SIG-M5 treated with dmso at 0.1 percent for 504 hours (cell line): ENCODE measurements at regions not wholly inside any gene's neighbourhood (a gene's known extent, or its start where the extent isn't known, plus 50 kb on each side); places are given as distances from the start of the nearest gene placed in this dataset.

Experiments
- DNase-seq: peaks from one replicate; lab custom pipeline; 2025; ENCODE audit not compliant: unreplicated experiment; lab: John Stamatoyannopoulos, UW

GRCh38 chr2:16851126-16851525 is 185.5 kb upstream of the CYRIA start:
- DNase-seq = no peak

GRCh38 chr2:16840496-16841172 is 175.0 kb upstream of the CYRIA start:
- no peak for DNase-seq

GRCh38 chr2:16832910-16833309 is 167.3 kb upstream of the CYRIA start:
- peak; percentile 17 for DNase-seq

- no peak for DNase-seq
Observed at GRCh38 chr2:16828828-16829160, 163.2 kb upstream of the CYRIA start.

GRCh38 chr2:16828044-16828827 is 162.6 kb upstream of the CYRIA start:
- no peak for DNase-seq

GRCh38 chr2:16824472-16824871 is 158.8 kb upstream of the CYRIA start:
- no peak for DNase-seq

GRCh38 chr2:16821692-16822091 is 156.1 kb upstream of the CYRIA start:
- DNase-seq = no peak

GRCh38 chr2:16818203-16818556 is 152.5 kb upstream of the CYRIA start:
- no peak for DNase-seq

- DNase-seq = peak; percentile 24
Observed at GRCh38 chr2:16817305-16818202, 151.9 kb upstream of the CYRIA start.

DNA sequence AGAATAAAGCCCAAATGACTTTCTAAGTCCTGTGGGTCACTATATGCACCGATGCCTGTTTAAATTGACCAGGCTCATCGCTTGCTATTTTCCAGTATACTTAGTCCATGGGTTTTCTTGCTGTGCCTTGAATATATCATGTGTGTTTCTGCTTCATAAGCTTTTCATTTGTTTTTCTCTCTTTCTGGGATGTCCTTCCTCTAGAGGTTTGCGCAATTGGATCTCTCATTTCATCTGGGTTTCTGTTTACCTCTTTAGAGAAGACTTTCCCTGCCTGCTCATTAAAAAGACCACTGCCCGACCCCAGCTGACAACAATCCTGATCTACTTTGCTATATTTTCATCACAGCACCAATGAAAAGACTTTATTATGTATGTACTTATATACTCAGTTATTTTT is 150.9 kb upstream of the CYRIA start:
- no peak for DNase-seq

DNA sequence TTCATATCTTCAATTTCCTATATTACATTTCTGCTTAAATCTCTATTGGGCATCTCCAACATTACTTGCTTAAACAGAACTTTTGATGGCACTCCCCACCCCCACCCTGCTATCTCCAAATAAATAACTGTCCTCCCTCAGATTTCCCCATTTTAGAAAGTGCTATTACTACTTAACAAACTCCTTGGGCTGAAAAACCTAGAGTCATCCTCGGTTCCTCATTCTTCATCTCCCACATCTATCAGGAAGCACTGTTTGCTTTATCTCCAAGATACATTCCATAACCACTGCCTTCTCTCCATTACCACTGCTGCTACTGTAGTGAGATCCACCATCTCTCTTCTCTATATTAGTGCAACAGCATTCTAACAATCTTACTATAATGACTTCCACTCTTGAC is 150.4 kb upstream of the CYRIA start:
- no peak for DNase-seq

DNA sequence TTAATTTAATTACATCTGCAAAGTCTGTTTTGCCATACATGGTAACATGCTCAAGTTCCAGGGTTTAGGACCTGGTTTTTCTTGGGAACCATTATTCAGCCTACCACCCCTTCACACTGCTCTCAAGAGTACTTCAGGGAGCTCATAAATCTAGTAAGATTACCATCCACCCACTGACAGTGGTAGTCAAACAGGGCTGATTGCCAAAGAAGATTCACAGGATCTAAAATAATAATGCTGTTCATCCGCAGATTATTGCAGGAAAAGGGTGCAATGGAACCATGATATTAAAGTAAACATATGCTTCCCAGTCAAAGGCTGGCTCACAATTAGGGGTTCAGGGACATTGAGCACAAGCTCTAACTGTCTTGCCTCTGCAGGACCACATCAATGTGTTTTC is 148.0 kb upstream of the CYRIA start:
- no peak for DNase-seq

DNA sequence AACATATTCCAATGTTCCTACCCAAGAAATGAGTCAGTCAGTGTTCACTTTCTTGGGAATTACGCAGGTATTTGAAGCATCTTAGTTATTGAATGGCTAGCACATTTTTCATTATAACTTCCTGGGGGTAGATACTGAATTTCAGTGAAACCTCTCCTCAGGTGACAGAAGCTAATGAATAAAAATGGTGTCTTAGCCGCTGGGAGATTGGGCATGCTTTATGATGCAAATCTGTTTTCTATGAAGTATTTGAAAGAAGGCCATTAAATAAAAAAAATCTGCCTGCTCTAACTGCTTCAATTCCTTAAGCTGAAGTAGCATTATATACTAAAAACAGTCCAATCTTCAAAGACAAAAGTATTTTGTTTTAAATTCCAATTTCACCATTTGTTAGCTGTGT is 132.8 kb upstream of the CYRIA start:
- no peak for DNase-seq

DNA sequence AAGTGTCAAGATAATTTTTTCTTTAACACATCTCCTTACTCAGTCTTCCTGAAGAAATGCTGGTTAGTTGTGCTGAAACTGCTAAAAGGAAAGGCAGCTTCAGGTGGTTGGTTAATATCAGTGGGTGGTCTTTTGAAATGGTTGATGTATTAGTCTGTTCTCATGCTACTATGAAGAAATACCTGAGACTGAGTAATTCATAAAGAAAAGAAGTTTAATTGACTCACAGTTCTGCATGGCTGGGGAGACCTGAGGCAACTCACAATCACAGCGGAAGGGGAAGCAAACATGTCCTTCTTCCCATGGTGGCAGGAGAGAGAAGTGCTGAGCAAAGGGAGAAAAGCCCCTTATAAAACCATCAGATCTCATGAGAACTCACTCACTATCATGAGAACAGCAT is 125.9 kb upstream of the CYRIA start:
- DNase-seq = no peak

GRCh38 chr2:16785149-16785548 is 119.5 kb upstream of the CYRIA start:
- DNase-seq = no peak

GRCh38 chr2:16784652-16785051 is 119.0 kb upstream of the CYRIA start:
- DNase-seq = no peak

DNA sequence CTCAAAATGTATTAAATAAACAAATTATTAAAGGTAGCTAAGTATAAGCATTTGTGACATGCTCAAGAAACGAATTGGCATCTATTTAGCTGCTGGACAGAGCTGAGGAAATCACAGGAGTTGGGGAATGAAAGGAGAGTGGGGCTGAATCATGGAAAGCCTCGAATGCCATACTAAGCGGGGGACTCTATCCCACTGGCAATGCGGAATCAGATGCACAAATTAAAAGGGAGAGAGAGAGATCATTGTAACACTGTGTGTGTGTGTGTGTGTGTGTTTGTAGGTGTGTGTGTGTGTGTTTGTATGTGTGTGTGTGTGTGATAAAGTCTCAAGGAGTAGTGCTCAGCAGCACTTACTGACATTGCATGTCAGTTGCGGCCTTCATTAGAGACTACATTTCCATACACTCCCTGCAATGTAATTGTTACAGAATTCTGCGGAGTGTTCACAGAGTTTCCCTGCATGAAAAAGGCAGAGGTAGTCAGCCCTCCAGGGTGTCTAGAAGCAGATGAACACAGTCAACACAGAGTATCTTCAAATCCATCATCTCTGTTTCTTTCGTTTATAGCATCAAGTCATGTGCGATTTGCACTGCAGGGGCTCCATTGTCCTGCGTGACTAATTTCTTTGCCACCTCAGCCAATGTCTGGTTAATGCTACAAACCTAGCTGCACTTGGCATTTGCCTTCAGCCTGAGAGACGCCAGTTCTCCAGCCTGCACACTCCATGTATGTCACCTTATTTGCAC is 111.7 kb upstream of the CYRIA start:
- DNase-seq = no peak

DNA sequence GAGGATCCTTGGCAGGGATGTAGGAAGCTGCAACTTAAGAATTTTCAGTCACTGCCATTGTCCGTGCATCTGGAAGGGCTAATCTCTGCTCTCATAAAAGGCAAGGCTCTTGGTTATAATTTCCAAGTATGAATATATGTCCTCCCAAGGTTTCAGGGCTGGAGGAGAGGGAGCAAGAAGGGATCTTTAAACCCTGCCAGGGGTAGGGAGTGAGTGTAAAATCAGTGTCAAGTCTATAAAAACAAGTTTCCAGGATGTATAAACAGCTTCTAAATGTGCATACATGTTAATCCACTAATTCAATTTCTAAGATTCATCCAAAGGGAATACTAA is 110.2 kb upstream of the CYRIA start:
- DNase-seq = no peak

DNA sequence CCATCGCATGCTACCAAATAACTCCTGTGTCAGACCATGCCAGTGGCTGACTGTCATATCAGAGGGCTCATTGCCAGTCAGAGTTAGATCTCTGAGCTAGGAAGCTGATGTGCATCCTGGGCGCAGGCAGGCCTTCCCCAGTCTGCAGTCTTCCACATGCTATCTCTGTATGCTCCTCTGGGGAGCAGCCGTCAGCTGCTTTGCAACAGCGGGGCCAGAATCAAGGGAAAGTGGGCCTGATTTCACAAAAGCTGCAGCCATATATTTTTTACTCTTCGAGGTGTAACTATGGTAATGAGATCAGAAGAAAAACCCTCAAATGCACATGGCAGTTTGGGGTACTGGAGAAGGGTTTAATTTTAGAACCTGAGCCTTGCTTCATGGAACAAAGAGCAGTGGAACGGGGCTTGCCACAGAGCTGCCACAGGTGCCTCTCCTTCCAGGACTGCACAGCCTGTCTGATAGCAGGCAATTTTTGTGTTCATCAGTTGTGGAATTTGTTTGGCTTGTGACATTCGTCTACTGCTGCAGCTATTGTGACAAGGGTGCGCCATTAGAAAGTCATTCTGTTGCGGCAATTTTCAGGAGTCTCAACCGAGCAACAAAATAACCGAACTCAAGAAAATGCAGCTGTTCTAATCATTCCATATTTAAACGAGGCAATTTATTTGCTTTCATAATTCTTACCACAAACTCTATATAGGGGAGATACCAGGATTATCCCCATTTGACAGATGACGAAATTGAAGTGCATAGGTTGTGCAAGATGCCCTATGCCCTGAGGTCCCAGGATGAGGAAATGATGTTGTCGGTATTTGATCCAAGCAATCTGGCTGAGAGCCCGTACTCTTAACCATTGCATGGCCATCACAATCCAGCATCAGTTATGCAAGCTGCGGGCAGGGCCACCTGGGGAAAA is 109.6 kb upstream of the CYRIA start:
- DNase-seq = peak; percentile 86

- no peak for DNase-seq
Observed at GRCh38 chr2:16774091-16774490, 108.5 kb upstream of the CYRIA start.
